Fibroblast of pulmonary artery (primary cell): ENCODE measurements at regions not wholly inside any gene's neighbourhood (a gene's known extent, or its start where the extent isn't known, plus 50 kb on each side); places are given as distances from the start of the nearest gene placed in this dataset.
"Not testable (repeated sequence)": the region's sequence is repeated elsewhere in the genome, so short reads cannot be mapped to it uniquely, and the experiment has no call there.

Experiments
- DNase-seq: peaks from one replicate; pipeline ENCODE4 v3.0.0-alpha.2; 2010; ENCODE audit warnings: low read depth
- H3K4me3 ChIP-seq: replicated peaks from 2 replicates; pipeline ENCODE4 v1.5.1; 2011; ENCODE audit warnings: low read depth, mild to moderate bottlenecking, control low read depth, low read length, moderate library complexity
- TF ChIP-seq, protein P1 (sequence below): IDR thresholded peaks from 2 replicates; pipeline ENCODE4 v1.5.1; 2011; ENCODE audit warnings: mild to moderate bottlenecking, control low read depth, low read length, inconsistent platforms; ENCODE audit errors: missing control alignments

DNA sequence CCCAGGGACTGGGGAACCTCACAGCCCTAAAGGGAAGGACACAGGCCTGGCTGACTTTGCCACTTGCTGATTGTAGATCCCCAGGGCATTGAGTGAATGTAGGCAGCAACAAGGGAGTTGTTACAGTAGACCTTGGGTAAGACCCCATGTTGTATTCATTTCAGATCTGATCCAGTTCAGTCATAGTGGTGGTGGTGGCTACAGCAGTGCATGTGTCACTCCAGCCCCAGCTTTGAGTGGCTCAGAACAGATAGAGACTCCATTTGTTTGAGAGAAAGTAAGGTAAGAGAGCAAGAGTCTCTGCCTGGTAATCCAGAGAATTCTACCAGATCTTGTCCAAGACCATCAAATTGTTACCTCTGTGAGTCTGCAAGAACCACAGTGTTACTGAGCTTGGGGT lies 278.7 kb upstream of the SATB1 start:
- no peak for DNase-seq
- no peak overlapping the region for H3K4me3 ChIP-seq

GRCh38 chr3:18693588-18694329 lies 268.6 kb upstream of the SATB1 start:
- DNase-seq, result not testable (repeated sequence)

More for the DNA sequence above, 278.7 kb upstream of the SATB1 start:
- TF ChIP-seq, protein P1, sequence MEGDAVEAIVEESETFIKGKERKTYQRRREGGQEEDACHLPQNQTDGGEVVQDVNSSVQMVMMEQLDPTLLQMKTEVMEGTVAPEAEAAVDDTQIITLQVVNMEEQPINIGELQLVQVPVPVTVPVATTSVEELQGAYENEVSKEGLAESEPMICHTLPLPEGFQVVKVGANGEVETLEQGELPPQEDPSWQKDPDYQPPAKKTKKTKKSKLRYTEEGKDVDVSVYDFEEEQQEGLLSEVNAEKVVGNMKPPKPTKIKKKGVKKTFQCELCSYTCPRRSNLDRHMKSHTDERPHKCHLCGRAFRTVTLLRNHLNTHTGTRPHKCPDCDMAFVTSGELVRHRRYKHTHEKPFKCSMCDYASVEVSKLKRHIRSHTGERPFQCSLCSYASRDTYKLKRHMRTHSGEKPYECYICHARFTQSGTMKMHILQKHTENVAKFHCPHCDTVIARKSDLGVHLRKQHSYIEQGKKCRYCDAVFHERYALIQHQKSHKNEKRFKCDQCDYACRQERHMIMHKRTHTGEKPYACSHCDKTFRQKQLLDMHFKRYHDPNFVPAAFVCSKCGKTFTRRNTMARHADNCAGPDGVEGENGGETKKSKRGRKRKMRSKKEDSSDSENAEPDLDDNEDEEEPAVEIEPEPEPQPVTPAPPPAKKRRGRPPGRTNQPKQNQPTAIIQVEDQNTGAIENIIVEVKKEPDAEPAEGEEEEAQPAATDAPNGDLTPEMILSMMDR, result no peak

GRCh38 chr3:18687286-18687685 lies 262.1 kb upstream of the SATB1 start:
- H3K4me3 ChIP-seq, result no peak overlapping the region
- TF ChIP-seq, protein P1, result no peak
- no peak for DNase-seq

More at GRCh38 chr3:18693588-18694329, 268.6 kb upstream of the SATB1 start:
- not testable (repeated sequence) for H3K4me3 ChIP-seq

GRCh38 chr3:18683900-18684299 lies 258.8 kb upstream of the SATB1 start:
- no peak for DNase-seq
- no peak overlapping the region for H3K4me3 ChIP-seq
- TF ChIP-seq, protein P1, result no peak

DNA sequence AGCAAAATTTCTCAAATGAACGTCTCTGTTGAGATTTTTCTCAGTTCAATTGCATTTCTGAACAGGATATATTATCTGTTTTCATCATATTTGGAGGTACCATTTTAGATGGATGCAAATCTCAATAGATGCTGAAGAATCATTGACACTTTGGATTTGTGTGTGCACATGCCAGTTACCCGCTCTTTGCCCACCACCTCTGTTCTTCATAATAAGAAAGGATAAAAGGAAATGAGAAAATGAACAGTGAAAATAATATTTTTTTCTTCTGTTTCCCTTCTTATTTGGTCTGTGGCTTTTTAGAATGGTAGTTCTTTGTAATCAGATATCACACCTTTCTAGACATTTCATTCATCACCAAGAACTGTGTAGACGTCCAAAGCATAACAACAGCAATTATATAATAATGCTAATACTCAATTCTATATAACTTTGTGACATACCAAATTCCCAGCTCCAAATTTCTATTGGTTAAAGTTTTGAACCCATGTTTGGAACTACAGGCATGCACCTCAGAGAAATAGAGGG lies 256.7 kb upstream of the SATB1 start:
- H3K4me3 ChIP-seq, result no peak overlapping the region
- TF ChIP-seq, protein P1, result no peak
- DNase-seq, result no peak

DNA sequence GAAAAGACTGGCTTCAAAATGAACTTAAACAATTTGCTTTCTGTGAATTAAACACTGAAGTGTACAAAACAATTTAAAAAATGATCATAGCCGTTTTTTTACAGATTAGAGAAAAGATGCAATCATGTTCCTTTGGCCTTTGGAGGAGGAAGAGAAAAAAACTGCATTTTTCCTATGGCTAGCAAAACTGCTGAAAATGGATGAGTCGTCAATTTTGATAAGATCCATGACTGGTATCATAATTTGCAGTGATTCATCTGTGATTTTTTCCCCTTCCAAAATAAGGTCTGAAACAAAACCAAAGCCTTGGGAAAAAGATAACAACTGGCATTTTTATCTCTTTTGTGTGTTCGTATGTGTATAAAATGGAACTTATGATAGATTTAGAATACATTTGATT lies 255.6 kb upstream of the SATB1 start:
- H3K4me3 ChIP-seq, result no peak overlapping the region
- no peak for DNase-seq
- TF ChIP-seq, protein P1, result no peak

DNA sequence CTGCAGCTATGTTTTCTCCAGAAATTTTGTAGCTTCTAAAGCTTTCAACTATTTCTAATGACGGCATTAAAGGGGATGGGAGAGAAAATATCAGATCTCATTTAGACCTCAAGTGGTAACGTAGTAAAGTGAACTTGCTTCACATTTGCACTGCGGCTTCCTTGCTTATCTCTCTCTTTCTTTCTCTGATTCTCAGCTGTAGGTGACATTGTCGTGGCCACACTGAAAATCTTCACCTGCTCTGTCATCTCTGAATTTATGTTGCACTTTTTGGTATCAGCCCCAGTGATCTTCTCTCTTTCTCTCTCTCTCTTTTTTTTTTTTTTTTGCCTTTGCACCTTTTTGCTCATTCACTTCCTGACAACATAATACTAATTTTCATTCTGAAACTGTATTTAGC lies 254.1 kb upstream of the SATB1 start:
- no peak overlapping the region for H3K4me3 ChIP-seq
- TF ChIP-seq, protein P1, result no peak
- DNase-seq, result no peak
